VCaP (cell line): ENCODE measurements at regions not wholly inside any gene's neighbourhood (a gene's known extent, or its start where the extent isn't known, plus 50 kb on each side); places are given as distances from the start of the nearest gene placed in this dataset.

Source experiments
- H3K27ac ChIP-seq: fragments of 450-650 bp; 2 replicates; pipeline ENCODE4 v1.5.1; 2017
- CTCF ChIP-seq: fragments of 450-650 bp; conservative IDR thresholded peaks from 2 replicates; pipeline ENCODE4 v1.5.1; 2017; ENCODE audit warnings: mild to moderate bottlenecking, moderate library complexity

- no peak for TF ChIP-seq CTCF
- H3K27ac ChIP-seq = no peak overlapping the region
Observed at GRCh38 chr18:71887509-71887908, 656.6 kb downstream of the CBLN2 start.

- no peak for TF ChIP-seq CTCF
- no peak overlapping the region for H3K27ac ChIP-seq
Observed at GRCh38 chr18:71878226-71878625, 665.9 kb downstream of the CBLN2 start.

- no peak overlapping the region for H3K27ac ChIP-seq
- TF ChIP-seq CTCF = no peak
Observed at GRCh38 chr18:71873695-71874094, 670.4 kb downstream of the CBLN2 start.

GRCh38 chr18:71865888-71866287 lies 678.3 kb downstream of the CBLN2 start:
- TF ChIP-seq CTCF = no peak
- H3K27ac ChIP-seq = no peak overlapping the region

GRCh38 chr18:71850602-71851001 lies 693.5 kb downstream of the CBLN2 start:
- no peak overlapping the region for H3K27ac ChIP-seq
- TF ChIP-seq CTCF = no peak

- no peak overlapping the region for H3K27ac ChIP-seq
- TF ChIP-seq CTCF = no peak
Observed at GRCh38 chr18:71849407-71849806, 694.7 kb downstream of the CBLN2 start.

- H3K27ac ChIP-seq = no peak overlapping the region
- no peak for TF ChIP-seq CTCF
Observed at GRCh38 chr18:71846716-71847115, 697.4 kb downstream of the CBLN2 start.

GRCh38 chr18:71844814-71845213 lies 699.3 kb downstream of the CBLN2 start:
- no peak for TF ChIP-seq CTCF
- H3K27ac ChIP-seq = no peak overlapping the region
